Prostate gland (tissue), 2 donors: ENCODE measurements at regions not wholly inside any gene's neighbourhood (a gene's known extent, or its start where the extent isn't known, plus 50 kb on each side); places are given as distances from the start of the nearest gene placed in this dataset.

ENCODE experiments used
- DNase-seq: peaks from one replicate; pipeline ENCODE4 v3.0.0-alpha.2; 2019; ENCODE audit warnings: low spot score
- H3K27ac ChIP-seq, 2 donors: fragments of 200-600 bp; sonication (generic); 2 replicates each; pipeline ENCODE4 v1.5.1; 2017 to 2019
- H3K27me3 ChIP-seq: fragments of 200-600 bp; sonication (generic); replicated peaks from 2 replicates; pipeline ENCODE4 v1.5.1; 2019; ENCODE audit not compliant: insufficient read depth
- H3K36me3 ChIP-seq, 2 donors: fragments of 200-600 bp; sonication (generic); 1 replicate in 1 of 2; 2 replicates in 1 of 2; pipeline versions ENCODE4 v1.5.1 to v1.8.1; 2017 to 2019
- H3K4me1 ChIP-seq: fragments of 200-600 bp; sonication (generic); replicated peaks from 2 replicates; pipeline ENCODE4 v1.5.1; 2019
- H3K4me3 ChIP-seq, 2 donors: fragments of 200-600 bp; sonication (generic); 2 replicates each; pipeline ENCODE4 v1.5.1; 2017 to 2019
- H3K9me3 ChIP-seq: fragments of 200-600 bp; sonication (generic); 2 replicates; pipeline ENCODE4 v1.5.1; 2017
- POLR2A ChIP-seq: fragments of 450-650 bp; IDR thresholded peaks from one replicate; pipeline ENCODE4 v1.6.1; 2016; ENCODE audit warnings: antibody characterized with exemption, mild to moderate bottlenecking
- POLR2AphosphoS5 ChIP-seq: sonication (generic); formaldehyde crosslinking; IDR thresholded peaks from one replicate; pipeline ENCODE4 v1.6.1; 2017; ENCODE audit warnings: antibody characterized with exemption
- WGBS: methylation state at CpG from one replicate; pipeline ENCODE4 v1.1.5; 2018; 5-methylcytosine and 5-hydroxymethylcytosine counted together
- intact Hi-C: fragments of 100-400 bp; cut with DNase I; formaldehyde crosslinking; loops from one replicate; pipeline ENCODE4 v1.14.2; 2022
- TF ChIP-seq, protein P1 (sequence below), 4 experiments: fragments of 200-600 bp in 2 of 4; fragments of 450-650 bp in 2 of 4; sonication (generic) in 2 of 4; IDR thresholded peaks; 1 replicate in 3 of 4; 2 replicates in 1 of 4; pipeline ENCODE4 v1.5.1; 2016 to 2019; ENCODE audit warnings: antibody characterized with exemption in 4 of 4, mild to moderate bottlenecking in 2 of 4, moderate library complexity in 2 of 4

DNA sequence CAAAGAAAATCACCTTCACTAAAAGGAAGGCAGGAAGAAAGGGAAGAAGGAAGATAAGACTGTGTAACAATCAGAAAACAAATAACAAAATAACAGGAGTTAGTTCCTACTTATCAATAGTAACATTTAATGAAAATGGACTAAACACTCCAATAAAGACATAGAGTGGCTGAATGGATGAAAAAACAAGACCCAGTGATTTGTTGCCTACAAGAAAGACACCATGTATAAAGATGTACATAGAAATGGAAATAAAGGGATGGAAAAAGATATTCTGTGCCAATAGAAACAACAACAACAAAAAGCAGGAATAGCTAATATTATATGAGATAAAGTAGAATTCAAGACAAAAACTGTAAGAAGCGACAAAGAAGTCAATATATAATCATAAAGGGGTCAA, 116.8 kb downstream of the LURAP1L start:
- H3K27me3 ChIP-seq: no peaks in the 10 kb centered on the region
- no peaks in the 10 kb centered on the region for H3K9me3 ChIP-seq
- no peak for DNase-seq
- no peaks in the 10 kb centered on the region for H3K36me3 ChIP-seq
- TF ChIP-seq, protein P1, sequence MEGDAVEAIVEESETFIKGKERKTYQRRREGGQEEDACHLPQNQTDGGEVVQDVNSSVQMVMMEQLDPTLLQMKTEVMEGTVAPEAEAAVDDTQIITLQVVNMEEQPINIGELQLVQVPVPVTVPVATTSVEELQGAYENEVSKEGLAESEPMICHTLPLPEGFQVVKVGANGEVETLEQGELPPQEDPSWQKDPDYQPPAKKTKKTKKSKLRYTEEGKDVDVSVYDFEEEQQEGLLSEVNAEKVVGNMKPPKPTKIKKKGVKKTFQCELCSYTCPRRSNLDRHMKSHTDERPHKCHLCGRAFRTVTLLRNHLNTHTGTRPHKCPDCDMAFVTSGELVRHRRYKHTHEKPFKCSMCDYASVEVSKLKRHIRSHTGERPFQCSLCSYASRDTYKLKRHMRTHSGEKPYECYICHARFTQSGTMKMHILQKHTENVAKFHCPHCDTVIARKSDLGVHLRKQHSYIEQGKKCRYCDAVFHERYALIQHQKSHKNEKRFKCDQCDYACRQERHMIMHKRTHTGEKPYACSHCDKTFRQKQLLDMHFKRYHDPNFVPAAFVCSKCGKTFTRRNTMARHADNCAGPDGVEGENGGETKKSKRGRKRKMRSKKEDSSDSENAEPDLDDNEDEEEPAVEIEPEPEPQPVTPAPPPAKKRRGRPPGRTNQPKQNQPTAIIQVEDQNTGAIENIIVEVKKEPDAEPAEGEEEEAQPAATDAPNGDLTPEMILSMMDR (IDR thresholded peaks at IDR 0.05): no peak
- WGBS: 95% methylated on average over 1 of the region's 1 CpG
- H3K4me3 ChIP-seq: no peak overlapping the region
- H3K27ac ChIP-seq: no peak overlapping the region
- intact Hi-C loops: no loop called here
- H3K4me1 ChIP-seq: no peaks in the 10 kb centered on the region

DNA sequence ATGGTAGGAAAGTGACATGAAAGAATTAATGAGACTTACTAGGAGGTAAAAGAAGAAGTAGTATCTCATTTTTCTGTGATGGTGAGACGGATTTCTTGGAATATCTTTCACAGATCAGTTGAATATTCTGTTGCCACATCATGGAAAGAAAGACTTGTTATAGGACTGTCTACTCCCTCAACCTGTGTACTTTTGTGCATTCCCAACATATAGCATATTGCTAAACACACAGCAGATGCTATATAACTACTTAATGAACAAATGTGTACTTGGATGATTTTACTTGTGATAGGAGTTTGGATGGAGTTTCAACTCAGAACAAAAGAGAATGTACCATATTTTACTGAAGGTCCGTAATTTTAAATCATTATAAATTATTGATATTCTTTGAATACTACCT, 128.5 kb downstream of the LURAP1L start:
- Histone ChIP-seq H3K4me1 (no peaks in the 10 kb centered on the region), H3K27ac (no peak overlapping the region), H3K36me3 (no peaks in the 10 kb centered on the region), H3K27me3 (no peaks in the 10 kb centered on the region), H3K4me3 (no peak overlapping the region), H3K9me3 (no peaks in the 10 kb centered on the region)
- intact Hi-C loops: no loop called here
- no peak for DNase-seq
- TF ChIP-seq POLR2A: no peak
- TF ChIP-seq, protein P1 (IDR thresholded peaks at IDR 0.05): no peak
- TF ChIP-seq POLR2AphosphoS5: no peak
- 95% methylated on average over 2 of the region's 2 CpGs for WGBS

DNA sequence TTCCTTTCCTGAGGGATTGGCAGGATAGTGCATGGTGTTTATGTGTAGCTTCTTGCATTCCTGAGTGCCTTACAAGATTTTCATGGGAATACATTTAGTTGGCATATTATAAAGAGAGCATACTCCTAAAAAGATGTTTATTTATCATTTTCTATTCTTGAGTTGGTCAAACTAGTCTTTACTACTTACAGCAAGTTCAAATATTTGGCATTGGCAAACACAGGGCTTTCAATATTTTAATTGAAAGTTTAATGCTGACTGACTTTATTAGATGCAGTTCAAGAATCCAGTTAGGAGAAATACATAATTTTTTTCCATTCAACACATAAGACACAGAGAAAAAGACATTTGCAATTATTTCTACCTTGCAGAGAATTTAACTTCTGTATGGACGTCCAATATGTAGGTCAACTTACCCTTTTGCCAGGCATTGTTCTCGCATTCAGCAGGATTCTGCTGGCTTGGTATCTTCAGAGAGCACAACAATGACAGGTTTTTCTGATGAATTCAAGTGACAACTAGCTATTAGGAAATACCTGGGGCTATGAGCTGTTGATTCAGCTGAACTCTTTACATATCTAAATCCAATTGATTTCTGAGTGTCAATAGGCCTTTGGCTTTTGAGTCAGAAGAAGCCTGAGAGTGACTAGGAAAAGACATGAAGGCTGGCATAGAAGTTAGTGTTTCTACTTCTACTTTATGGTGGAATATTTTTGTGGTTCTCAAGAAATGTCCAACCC, 129.6 kb downstream of the LURAP1L start:
- peak overlapping the region in 1 of 2 donors; percentile 15 for H3K27ac ChIP-seq
- H3K9me3 ChIP-seq: no peaks in the 10 kb centered on the region
- no peaks in the 10 kb centered on the region for H3K4me1 ChIP-seq
- DNase-seq: no peak
- no peak overlapping the region for H3K4me3 ChIP-seq
- WGBS: 55% methylated on average over 2 of the region's 2 CpGs
- no peaks in the 10 kb centered on the region for H3K36me3 ChIP-seq
- intact Hi-C loops: no loop called here
- H3K27me3 ChIP-seq: no peaks in the 10 kb centered on the region
- no peak for TF ChIP-seq POLR2A
- TF ChIP-seq, protein P1 (IDR thresholded peaks at IDR 0.05): no peak
- TF ChIP-seq POLR2AphosphoS5: no peak

DNA sequence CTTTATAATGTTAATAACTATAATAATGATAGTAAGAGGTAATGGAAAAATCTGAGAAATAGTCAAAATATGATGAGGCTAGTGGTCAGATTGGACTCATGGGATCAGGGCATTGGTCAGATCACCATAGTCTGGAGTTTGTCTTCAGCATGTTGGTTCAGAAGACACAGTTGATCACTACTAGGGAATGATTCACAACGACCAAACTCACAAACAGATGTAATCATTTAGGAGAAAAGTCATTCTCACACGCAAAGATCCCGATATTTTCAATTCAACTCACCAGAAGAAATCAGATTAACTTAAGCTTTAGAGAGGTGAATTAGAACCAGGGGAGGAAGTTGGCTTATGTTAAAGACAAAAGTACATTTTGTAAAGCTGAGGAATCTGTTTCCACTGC, 131.8 kb downstream of the LURAP1L start:
- no peaks in the 10 kb centered on the region for H3K27me3 ChIP-seq
- no peaks in the 10 kb centered on the region for H3K36me3 ChIP-seq
- H3K4me3 ChIP-seq: no peak overlapping the region
- 92% methylated on average over 3 of the region's 3 CpGs for WGBS
- intact Hi-C loops: no loop called here
- no peak overlapping the region for H3K27ac ChIP-seq
- no peaks in the 10 kb centered on the region for H3K4me1 ChIP-seq
- no peak for TF ChIP-seq POLR2A
- TF ChIP-seq, protein P1 (IDR thresholded peaks at IDR 0.05): no peak
- TF ChIP-seq POLR2AphosphoS5: no peak
- no peaks in the 10 kb centered on the region for H3K9me3 ChIP-seq
- no peak for DNase-seq

DNA sequence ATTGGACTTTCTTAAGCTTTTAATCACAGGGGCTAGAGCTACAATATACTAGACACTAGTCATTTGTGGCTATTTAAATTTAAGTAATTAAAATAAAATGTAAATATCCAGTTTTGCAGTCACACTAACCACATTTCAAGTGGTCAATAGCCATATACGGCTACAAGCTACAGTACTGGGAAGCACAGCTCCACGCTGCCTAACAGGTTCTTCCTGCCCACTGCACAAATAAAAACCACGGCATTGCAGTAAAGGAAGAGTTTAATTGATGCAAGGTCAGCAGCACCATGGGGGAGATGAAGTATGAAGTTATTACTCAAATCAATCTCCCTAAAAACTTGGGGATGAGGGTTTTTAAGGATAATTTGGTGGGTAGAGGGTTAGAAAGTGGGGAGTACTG, 134.1 kb downstream of the LURAP1L start:
- intact Hi-C loops: no loop called here
- H3K36me3 ChIP-seq: no peaks in the 10 kb centered on the region
- peak; percentile 58 for DNase-seq
- H3K4me3 ChIP-seq: no peak overlapping the region
- peak overlapping the region in 1 of 2 donors; percentile 4 for H3K27ac ChIP-seq
- WGBS: 54% methylated on average over 3 of the region's 3 CpGs
- TF ChIP-seq POLR2A (no peak), POLR2AphosphoS5 (peak; percentile 76)
- H3K9me3 ChIP-seq: no peaks in the 10 kb centered on the region
- no peaks in the 10 kb centered on the region for H3K27me3 ChIP-seq
- H3K4me1 ChIP-seq: no peaks in the 10 kb centered on the region
